ENCODE measurements at regions not wholly inside any gene's neighbourhood (a gene's known extent, or its start where the extent isn't known, plus 50 kb on each side); places are given as distances from the start of the nearest gene placed in this dataset.
"Not testable (repeated sequence)": the region's sequence is repeated elsewhere in the genome, so short reads cannot be mapped to it uniquely, and the experiment has no call there.

DNA sequence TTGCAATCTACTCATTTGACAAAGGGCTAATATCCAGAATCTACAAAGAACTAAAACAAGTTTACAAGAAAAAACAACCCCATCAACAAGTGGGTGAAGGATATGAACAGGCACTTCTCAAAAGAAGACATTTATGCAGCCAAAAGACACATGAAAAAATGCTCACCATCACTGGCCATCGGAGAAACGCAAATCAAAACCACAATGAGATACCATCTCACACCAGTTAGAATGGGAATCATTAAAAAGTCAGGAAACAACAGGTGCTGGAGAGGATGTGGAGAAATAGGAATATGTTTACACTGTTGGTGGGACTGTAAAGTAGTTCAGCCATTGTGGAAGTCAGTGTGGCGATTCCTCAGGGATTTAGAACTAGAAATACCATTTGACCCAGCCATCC lies 336.5 kb downstream of the NR2F2 start:
- DNase-seq, result not testable (repeated sequence)

DNA sequence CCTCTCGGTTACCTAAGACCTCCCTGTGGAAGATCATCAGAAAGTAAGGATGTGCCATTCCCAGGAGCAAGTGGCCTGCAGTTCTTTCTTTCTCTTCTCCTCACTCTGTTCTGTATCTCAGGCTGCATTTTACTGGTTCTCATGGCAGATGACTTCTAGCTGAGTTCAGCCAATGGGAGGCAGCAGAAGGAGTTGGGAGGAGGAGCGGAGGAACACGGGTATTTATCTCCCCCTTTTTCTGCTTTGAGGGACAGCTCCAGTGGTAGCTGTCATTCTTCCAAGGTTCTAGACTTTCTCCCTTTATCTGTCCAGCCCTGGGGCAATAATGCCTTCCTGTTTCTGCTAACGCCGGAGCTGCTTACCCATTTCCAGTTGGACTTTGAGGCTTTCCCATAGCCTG lies 339.9 kb downstream of the NR2F2 start:
- no peak for DNase-seq

GRCh38 chr15:96672629-96673028 lies 342.1 kb downstream of the NR2F2 start:
- no peak for DNase-seq

- DNase-seq, result no peak
These were observed 347.9 kb downstream of the NR2F2 start for GRCh38 chr15:96678386-96678785.

GRCh38 chr15:96687388-96688107 lies 357.0 kb downstream of the NR2F2 start:
- no peak for DNase-seq

DNA sequence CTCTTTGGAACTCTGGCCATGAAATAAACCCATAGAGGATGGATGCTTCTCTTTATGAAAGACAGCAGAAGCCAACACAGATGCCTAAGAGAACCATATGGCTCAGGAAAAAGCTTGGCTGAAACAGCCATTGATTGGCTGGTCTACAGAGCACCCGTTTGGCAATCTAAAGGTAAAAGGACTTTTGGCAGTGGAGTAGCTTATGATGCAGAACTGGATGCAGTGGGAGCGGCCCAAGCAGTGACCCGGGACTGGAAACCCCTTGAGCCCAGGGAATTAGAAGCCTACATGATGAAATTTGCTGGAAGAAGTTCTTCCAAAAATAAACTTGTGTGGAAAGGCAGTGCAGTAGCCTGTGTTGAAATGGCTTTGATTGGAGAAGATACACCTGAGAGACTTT lies 360.2 kb downstream of the NR2F2 start:
- DNase-seq, result no peak

- no peak for DNase-seq
These were observed 362.3 kb downstream of the NR2F2 start for GRCh38 chr15:96692826-96693225.

- no peak for DNase-seq
These were observed 363.0 kb downstream of the NR2F2 start for GRCh38 chr15:96693515-96693914.

- DNase-seq, result no peak
These were observed 363.6 kb downstream of the NR2F2 start for GRCh38 chr15:96693990-96694517.

GRCh38 chr15:96695426-96695825 lies 364.9 kb downstream of the NR2F2 start:
- DNase-seq, result peak in 12 of 56 donors; percentile 2 to 28 (median 8)

- DNase-seq, result no peak
These were observed 369.4 kb downstream of the NR2F2 start for GRCh38 chr15:96699871-96700401.

GRCh38 chr15:96700555-96700954 lies 370.1 kb downstream of the NR2F2 start:
- no peak for DNase-seq

DNA sequence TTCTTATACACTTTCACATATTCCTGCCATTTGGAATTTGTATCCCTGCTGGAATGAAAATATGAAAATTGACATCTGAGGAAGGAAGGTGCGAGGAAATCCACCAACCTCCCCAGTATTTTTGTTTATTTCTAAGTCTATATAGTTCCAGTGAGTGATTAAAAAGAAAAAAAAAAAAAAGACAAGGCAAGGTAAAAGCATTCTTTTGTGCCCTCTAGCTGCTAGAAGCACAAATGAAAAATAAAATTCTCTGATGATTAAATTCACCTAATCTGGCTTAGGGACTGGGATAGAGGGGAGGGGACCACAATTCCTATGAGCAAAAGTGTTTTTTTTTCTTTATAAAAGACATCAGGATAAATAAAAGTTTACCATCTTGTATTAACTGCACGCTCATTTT lies 370.9 kb downstream of the NR2F2 start:
- no peak for DNase-seq

DNA sequence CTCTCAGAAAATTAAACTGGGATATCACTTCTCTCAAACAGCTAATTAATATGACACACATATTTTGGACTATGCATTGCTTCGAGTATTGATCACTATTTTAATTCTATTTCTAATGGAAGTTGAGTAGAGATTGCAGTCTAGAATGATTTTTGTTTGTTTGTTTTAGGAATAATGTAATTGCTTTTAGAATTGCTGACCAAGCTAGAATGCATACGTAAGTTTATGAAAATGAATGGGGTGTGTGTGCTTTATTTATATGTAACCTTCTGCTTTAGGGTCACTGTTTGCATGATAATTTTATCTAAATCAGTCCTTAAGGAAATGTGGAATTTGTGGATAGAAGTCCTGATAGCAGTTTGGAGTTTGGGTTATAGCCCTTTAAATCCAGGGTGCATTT lies 371.4 kb downstream of the NR2F2 start:
- no peak for DNase-seq

DNA sequence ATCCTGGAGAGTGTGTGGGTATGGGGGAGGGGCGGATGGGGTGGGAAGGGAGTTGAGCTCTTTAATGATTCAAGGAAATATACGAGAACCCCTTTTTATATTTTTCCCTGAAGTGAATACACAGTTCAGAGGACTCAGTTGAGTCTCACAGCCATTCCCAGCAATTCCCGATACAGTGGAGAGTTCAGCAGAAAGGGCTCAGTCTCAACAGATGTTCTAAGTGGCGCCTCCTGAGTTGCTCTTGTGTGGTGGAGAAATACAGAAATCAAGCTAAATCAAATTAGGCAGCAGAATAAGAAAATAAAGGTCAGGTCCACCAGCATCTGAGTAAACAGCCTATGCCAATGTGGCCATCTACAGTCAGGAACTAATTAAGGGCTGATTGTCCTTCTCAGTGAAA lies 372.1 kb downstream of the NR2F2 start:
- no peak for DNase-seq

DNA sequence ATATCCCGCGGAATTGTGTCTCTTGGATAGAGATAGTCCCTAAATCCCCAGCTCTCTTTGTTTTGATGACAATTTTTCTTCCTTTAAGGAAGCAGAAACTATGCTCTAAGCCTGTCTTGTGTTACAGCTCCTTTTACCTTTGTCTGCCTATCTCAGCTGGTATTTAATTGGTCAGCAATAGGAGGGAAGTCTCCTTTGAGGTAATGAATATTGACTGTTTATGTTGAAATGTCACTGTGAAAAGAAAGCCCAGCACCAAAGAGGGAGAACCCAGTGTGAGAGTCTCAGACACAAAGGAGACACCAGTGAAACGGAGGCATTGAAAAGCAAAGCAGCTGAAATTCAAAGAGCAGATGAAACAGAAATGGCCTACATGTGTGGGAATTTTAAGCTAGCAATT lies 372.6 kb downstream of the NR2F2 start:
- no peak for DNase-seq

DNA sequence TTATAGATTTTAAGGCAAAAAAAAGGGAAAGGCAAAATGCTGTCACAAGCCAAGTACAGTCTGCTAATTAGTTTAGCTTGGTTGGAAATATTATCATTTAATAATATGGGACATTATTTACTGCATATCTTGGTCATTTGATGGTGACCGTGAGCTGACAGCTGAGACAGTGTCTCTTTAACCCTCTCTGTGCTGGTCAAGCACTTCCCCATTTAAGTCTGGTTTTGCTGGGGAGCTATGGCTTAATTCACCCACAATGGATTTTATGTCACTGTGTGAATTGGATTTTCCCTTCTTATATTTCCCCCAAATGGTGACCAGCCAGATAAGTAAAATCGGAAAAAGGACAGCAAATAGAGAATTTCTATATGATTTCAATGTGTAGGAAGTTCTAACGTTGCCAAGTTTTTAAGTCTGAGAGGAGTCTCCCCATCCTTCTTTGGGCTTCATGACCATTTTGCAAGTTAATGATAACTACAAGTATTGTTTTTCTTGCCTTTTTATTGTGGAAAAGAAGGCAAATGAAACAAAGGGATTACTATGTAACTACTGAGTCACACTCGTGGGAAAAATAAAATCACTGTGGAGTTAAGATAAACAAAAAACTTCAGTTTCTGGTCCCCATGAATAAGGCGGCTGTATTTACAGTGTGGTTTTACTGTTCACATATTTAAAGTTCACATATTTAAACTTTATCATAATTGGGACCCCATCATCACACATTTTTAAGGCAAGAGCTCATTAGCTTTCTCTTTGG lies 373.5 kb downstream of the NR2F2 start:
- DNase-seq, result no peak

- no peak for DNase-seq
These were observed 385.6 kb downstream of the NR2F2 start for GRCh38 chr15:96716075-96716474.

- no peak for DNase-seq
These were observed 386.0 kb downstream of the NR2F2 start for GRCh38 chr15:96716478-96716877.

DNA sequence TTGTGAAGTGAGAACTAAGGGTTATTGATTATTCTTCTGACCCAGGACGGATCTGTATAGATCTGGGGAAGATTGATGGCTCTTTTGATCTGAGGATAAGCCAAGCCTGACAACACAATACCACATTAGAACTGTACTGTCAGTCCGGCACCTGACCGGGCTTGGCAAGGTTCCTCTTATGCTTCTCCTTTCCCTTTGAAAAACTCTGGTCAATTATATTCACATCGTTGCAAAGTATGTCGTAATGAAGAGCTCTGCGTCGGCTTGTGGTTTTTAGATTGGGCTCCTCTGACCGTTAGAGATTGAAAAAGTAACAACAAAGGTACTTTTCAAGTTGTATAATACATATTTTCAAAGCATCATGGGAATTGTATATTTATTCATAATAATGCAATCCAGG lies 389.8 kb downstream of the NR2F2 start:
- DNase-seq, result no peak

- no peak for DNase-seq
These were observed 390.2 kb downstream of the NR2F2 start for GRCh38 chr15:96720656-96721055.

DNA sequence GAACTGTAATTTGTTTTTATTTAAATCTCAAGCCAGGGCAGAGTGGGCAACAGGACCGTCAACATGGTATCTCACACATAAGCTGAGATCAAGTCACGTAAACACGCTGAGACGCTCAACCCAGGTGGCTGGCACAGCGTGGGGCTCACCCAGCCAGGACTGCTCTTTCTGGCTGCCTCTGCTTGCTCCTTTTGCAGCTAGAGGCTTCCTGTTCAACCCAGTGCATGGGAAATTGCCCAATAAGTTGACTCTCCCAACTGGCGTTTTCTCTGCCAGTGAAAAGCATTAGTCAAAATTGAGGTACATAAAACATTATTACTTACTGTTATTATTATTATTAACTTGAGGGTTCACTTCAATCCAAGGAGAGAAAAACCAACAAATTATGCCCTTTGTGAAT lies 398.1 kb downstream of the NR2F2 start:
- DNase-seq, result no peak

DNA sequence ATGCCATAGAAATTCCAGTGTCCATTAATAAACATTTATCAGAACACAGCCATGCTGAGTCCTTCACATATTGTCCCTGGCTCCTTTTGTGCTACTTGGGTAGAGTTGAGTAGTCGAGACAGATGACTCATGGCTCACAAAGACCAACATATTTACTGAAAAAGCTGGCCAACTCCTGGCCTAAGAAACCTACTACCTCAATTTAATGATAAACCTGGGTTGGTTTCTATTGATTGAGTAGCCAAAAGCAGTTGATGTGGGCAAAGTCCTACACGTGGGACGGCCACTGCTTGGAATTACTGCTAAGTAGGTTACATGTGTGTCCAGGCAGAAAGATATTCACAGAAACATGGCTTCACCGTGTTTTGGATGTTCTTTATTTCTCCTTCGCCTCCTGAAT lies 402.2 kb downstream of the NR2F2 start:
- DNase-seq, result no peak

Measured in nucleus accumbens (tissue), 56 donors.